ENCODE measurements at regions not wholly inside any gene's neighbourhood (a gene's known extent, or its start where the extent isn't known, plus 50 kb on each side); places are given as distances from the start of the nearest gene placed in this dataset.

GRCh38 chr3:154013736-154014135, 107.5 kb upstream of the ARHGEF26 start:
- Histone ChIP-seq H4K20me1 (ENCODE audit: insufficient read depth, low read length) (no peaks in the 10 kb centered on the region), H3K36me3 (ENCODE audit: insufficient read depth, low read length) (no peaks in the 10 kb centered on the region), H3K4me1 (ENCODE audit: insufficient read depth, low read length) (no peaks in the 10 kb centered on the region), H3K27ac (ENCODE audit: low read length) (no peak overlapping the region), H3K4me3 (ENCODE audit: low read depth in 1 of 2, low read length in 2 of 2) (no peak overlapping the region), H3K9ac (ENCODE audit: low read depth, low read length) (no peak overlapping the region), H3K4me2 (ENCODE audit: insufficient read depth, low read length) (no peak overlapping the region), H2AFZ (ENCODE audit: low read depth, low read length) (no peak overlapping the region), H3K27me3 (ENCODE audit: insufficient read depth, low read length, poor library complexity) (no peaks in the 10 kb centered on the region), H3K79me2 (ENCODE audit: insufficient read depth, low read length) (no peaks in the 10 kb centered on the region), H3K9me3 (ENCODE audit: insufficient read depth, low read length, severe bottlenecking) (no peaks in the 10 kb centered on the region)
- no peak for TF ChIP-seq CTCF (IDR thresholded peaks at IDR 0.05; ENCODE audit: borderline replicate concordance, extremely low read depth, low read length, poor library complexity, severe bottlenecking)
- no peak for TF ChIP-seq EZH2 (IDR thresholded peaks at IDR 0.05; ENCODE audit: borderline replicate concordance, low read depth, low read length, severe bottlenecking)
- ATAC-seq (ENCODE audit: insufficient read depth, low read depth) (no peak), DNase-seq (no peak)

- Histone ChIP-seq H2AFZ (ENCODE audit: low read depth, low read length) (no peak overlapping the region), H3K4me1 (ENCODE audit: insufficient read depth, low read length) (no peaks in the 10 kb centered on the region), H3K9ac (ENCODE audit: low read depth, low read length) (no peak overlapping the region), H3K4me3 (ENCODE audit: low read depth in 1 of 2, low read length in 2 of 2) (no peak overlapping the region), H3K79me2 (ENCODE audit: insufficient read depth, low read length) (no peaks in the 10 kb centered on the region), H3K4me2 (ENCODE audit: insufficient read depth, low read length) (no peak overlapping the region), H3K36me3 (ENCODE audit: insufficient read depth, low read length) (no peaks in the 10 kb centered on the region), H3K27ac (ENCODE audit: low read length) (no peak overlapping the region), H3K9me3 (ENCODE audit: insufficient read depth, low read length, severe bottlenecking) (no peaks in the 10 kb centered on the region), H4K20me1 (ENCODE audit: insufficient read depth, low read length) (no peaks in the 10 kb centered on the region), H3K27me3 (ENCODE audit: insufficient read depth, low read length, poor library complexity) (no peaks in the 10 kb centered on the region)
- ATAC-seq (ENCODE audit: insufficient read depth, low read depth) (no peak), DNase-seq (no peak)
- TF ChIP-seq EZH2 (IDR thresholded peaks at IDR 0.05; ENCODE audit: borderline replicate concordance, low read depth, low read length, severe bottlenecking): no peak
- no peak for TF ChIP-seq CTCF (IDR thresholded peaks at IDR 0.05; ENCODE audit: borderline replicate concordance, extremely low read depth, low read length, poor library complexity, severe bottlenecking)
Observed at GRCh38 chr3:154015307-154015706, 105.9 kb upstream of the ARHGEF26 start.

GRCh38 chr3:154018100-154018696, 103.0 kb upstream of the ARHGEF26 start:
- peak; percentile 31 for DNase-seq
- no peaks in the 10 kb centered on the region for H3K9me3 ChIP-seq (ENCODE audit: insufficient read depth, low read length, severe bottlenecking)
- ATAC-seq (ENCODE audit: insufficient read depth, low read depth): peak; percentile 66
- H3K79me2 ChIP-seq (ENCODE audit: insufficient read depth, low read length): no peaks in the 10 kb centered on the region
- no peaks in the 10 kb centered on the region for H4K20me1 ChIP-seq (ENCODE audit: insufficient read depth, low read length)
- no peak overlapping the region for H2AFZ ChIP-seq (ENCODE audit: low read depth, low read length)
- H3K36me3 ChIP-seq (ENCODE audit: insufficient read depth, low read length): no peaks in the 10 kb centered on the region
- no peak overlapping the region for H3K4me3 ChIP-seq (ENCODE audit: low read depth in 1 of 2, low read length in 2 of 2)
- peak; percentile 70 for TF ChIP-seq CTCF (IDR thresholded peaks at IDR 0.05; ENCODE audit: borderline replicate concordance, extremely low read depth, low read length, poor library complexity, severe bottlenecking)
- TF ChIP-seq EZH2 (IDR thresholded peaks at IDR 0.05; ENCODE audit: borderline replicate concordance, low read depth, low read length, severe bottlenecking): no peak
- no peak overlapping the region for H3K4me2 ChIP-seq (ENCODE audit: insufficient read depth, low read length)
- no peaks in the 10 kb centered on the region for H3K27me3 ChIP-seq (ENCODE audit: insufficient read depth, low read length, poor library complexity)
- no peak overlapping the region for H3K9ac ChIP-seq (ENCODE audit: low read depth, low read length)
- no peak overlapping the region for H3K27ac ChIP-seq (ENCODE audit: low read length)
- no peaks in the 10 kb centered on the region for H3K4me1 ChIP-seq (ENCODE audit: insufficient read depth, low read length)
